ENCODE measurements at regions not wholly inside any gene's neighbourhood (a gene's known extent, or its start where the extent isn't known, plus 50 kb on each side); places are given as distances from the start of the nearest gene placed in this dataset.
"Not testable (repeated sequence)": the region's sequence is repeated elsewhere in the genome, so short reads cannot be mapped to it uniquely, and the experiment has no call there.

GRCh38 chr20:47843886-47844567 is 58.7 kb upstream of the SULF2 start:
- no peak overlapping the region for H3K4me3 Mint-ChIP-seq (ENCODE audit: unreplicated experiment)
- H3K27ac Mint-ChIP-seq (ENCODE audit: unreplicated experiment) = no peak overlapping the region
- H3K4me1 ChIP-seq = peaks cover 3% of the 10 kb centered on the region; the same call in 1 of the 2 replicates
- no peak overlapping the region for H3K4me3 ChIP-seq (ENCODE audit: low read depth, low read length)
- DNase-seq = peak; percentile 61 to 80
- H3K4me1 Mint-ChIP-seq (ENCODE audit: low read depth, unreplicated experiment) = peaks cover 7% of the 10 kb centered on the region
- no peaks in the 10 kb centered on the region; the same call in 1 of the 2 replicates for H3K27me3 ChIP-seq (replicated peaks; ENCODE audit: control insufficient read depth, insufficient read depth, low read length)
- H3K9me3 Mint-ChIP-seq (ENCODE audit: unreplicated experiment) = no peaks in the 10 kb centered on the region
- peaks cover 10% of the 10 kb centered on the region for H3K27me3 Mint-ChIP-seq (ENCODE audit: insufficient read depth, unreplicated experiment)
- no peaks in the 10 kb centered on the region for H3K36me3 Mint-ChIP-seq (ENCODE audit: insufficient read depth, unreplicated experiment)
- intact Hi-C loops (cut with micrococcal nuclease; ENCODE audit: unreplicated experiment) = loop anchor here (5.0 kb wide), 1 partner anchor 53 kb away; no protein-coding TSS in a partner anchor
- no peaks in the 10 kb centered on the region; the same call in 1 of the 2 replicates for H3K36me3 ChIP-seq (ENCODE audit: control insufficient read depth, insufficient read depth, low read length)
- ChIA-PET POLR2A (no interaction called here), CTCF (interaction anchor here (0.7 kb wide), 1 partner anchor 672 kb away, joined by 3 read pairs; no protein-coding TSS in a partner anchor)
- H3K9me3 ChIP-seq = no peaks in the 10 kb centered on the region
- no TSS peak for BruUV-seq (replicated peaks)
- TF ChIP-seq, protein P1, sequence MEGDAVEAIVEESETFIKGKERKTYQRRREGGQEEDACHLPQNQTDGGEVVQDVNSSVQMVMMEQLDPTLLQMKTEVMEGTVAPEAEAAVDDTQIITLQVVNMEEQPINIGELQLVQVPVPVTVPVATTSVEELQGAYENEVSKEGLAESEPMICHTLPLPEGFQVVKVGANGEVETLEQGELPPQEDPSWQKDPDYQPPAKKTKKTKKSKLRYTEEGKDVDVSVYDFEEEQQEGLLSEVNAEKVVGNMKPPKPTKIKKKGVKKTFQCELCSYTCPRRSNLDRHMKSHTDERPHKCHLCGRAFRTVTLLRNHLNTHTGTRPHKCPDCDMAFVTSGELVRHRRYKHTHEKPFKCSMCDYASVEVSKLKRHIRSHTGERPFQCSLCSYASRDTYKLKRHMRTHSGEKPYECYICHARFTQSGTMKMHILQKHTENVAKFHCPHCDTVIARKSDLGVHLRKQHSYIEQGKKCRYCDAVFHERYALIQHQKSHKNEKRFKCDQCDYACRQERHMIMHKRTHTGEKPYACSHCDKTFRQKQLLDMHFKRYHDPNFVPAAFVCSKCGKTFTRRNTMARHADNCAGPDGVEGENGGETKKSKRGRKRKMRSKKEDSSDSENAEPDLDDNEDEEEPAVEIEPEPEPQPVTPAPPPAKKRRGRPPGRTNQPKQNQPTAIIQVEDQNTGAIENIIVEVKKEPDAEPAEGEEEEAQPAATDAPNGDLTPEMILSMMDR (IDR thresholded peaks at IDR 0.05; ENCODE audit: insufficient read depth in 1 of 2, low read depth in 1 of 2, low read length in 1 of 2, severe bottlenecking in 1 of 2, unreplicated experiment in 1 of 2) = no peak

DNA sequence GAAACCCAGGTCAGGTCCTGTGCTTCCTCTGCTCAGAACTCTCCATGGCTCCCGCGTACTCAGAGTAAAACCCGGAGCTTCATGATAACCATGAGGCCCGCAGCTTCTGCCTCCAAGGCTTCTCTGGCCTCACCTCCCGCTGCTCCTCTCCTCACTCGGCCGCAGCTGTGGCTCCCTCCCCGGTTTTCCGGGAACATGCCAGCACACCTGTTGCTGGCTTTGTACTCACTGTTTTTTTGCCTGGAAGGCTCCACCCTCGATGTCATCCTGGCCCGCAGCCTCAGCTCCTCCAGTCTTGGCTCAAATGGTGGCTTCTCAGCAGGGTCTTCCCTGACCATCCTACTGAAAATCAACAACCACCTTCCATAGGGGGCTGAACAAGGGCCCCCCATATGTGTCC is 57.7 kb upstream of the SULF2 start:
- CTCF ChIA-PET = interaction anchor here (0.7 kb wide), 1 partner anchor 673 kb away, joined by 3 read pairs; no protein-coding TSS in a partner anchor
- POLR2A ChIA-PET; BruUV-seq (replicated peaks); H3K9me3 Mint-ChIP-seq (ENCODE audit: unreplicated experiment); H3K36me3 ChIP-seq (ENCODE audit: control insufficient read depth, insufficient read depth, low read length); DNase-seq; H3K4me3 ChIP-seq (ENCODE audit: low read depth, low read length); H3K36me3 Mint-ChIP-seq (ENCODE audit: insufficient read depth, unreplicated experiment); H3K27ac Mint-ChIP-seq (ENCODE audit: unreplicated experiment); H3K4me1 Mint-ChIP-seq (ENCODE audit: low read depth, unreplicated experiment); H3K27me3 ChIP-seq (replicated peaks; ENCODE audit: control insufficient read depth, insufficient read depth, low read length); H3K4me1 ChIP-seq; H3K4me3 Mint-ChIP-seq (ENCODE audit: unreplicated experiment); H3K9me3 ChIP-seq: not testable (repeated sequence)
- peaks cover 10% of the 10 kb centered on the region for H3K27me3 Mint-ChIP-seq (ENCODE audit: insufficient read depth, unreplicated experiment)
- intact Hi-C loops (cut with micrococcal nuclease; ENCODE audit: unreplicated experiment) = loop anchor here (5.0 kb wide), 1 partner anchor 54 kb away; no protein-coding TSS in a partner anchor

GRCh38 chr20:47842004-47842403 is 56.7 kb upstream of the SULF2 start:
- H3K9me3 ChIP-seq; H3K36me3 ChIP-seq (ENCODE audit: control insufficient read depth, insufficient read depth, low read length); POLR2A ChIA-PET; BruUV-seq (replicated peaks); H3K9me3 Mint-ChIP-seq (ENCODE audit: unreplicated experiment); CTCF ChIA-PET; H3K4me1 ChIP-seq; H3K4me3 ChIP-seq (ENCODE audit: low read depth, low read length); H3K4me1 Mint-ChIP-seq (ENCODE audit: low read depth, unreplicated experiment); H3K4me3 Mint-ChIP-seq (ENCODE audit: unreplicated experiment); DNase-seq; H3K36me3 Mint-ChIP-seq (ENCODE audit: insufficient read depth, unreplicated experiment); H3K27me3 ChIP-seq (replicated peaks; ENCODE audit: control insufficient read depth, insufficient read depth, low read length); H3K27ac Mint-ChIP-seq (ENCODE audit: unreplicated experiment): not testable (repeated sequence)
- intact Hi-C loops (cut with micrococcal nuclease; ENCODE audit: unreplicated experiment) = loop anchor here (5.0 kb wide), 1 partner anchor 55 kb away; no protein-coding TSS in a partner anchor
- peaks cover 10% of the 10 kb centered on the region for H3K27me3 Mint-ChIP-seq (ENCODE audit: insufficient read depth, unreplicated experiment)

GRCh38 chr20:47836256-47836817 is 51.1 kb upstream of the SULF2 start:
- intact Hi-C loops (cut with micrococcal nuclease; ENCODE audit: unreplicated experiment); H3K27me3 Mint-ChIP-seq (ENCODE audit: insufficient read depth, unreplicated experiment): not testable (repeated sequence)

More at GRCh38 chr20:47836256-47836817, 51.1 kb upstream of the SULF2 start:
- H3K9me3 ChIP-seq; H3K4me3 Mint-ChIP-seq (ENCODE audit: unreplicated experiment); H3K36me3 ChIP-seq (ENCODE audit: control insufficient read depth, insufficient read depth, low read length); H3K9me3 Mint-ChIP-seq (ENCODE audit: unreplicated experiment); H3K27me3 ChIP-seq (replicated peaks; ENCODE audit: control insufficient read depth, insufficient read depth, low read length); BruUV-seq (replicated peaks); H3K4me1 ChIP-seq; H3K27ac Mint-ChIP-seq (ENCODE audit: unreplicated experiment); POLR2A ChIA-PET; DNase-seq; H3K4me1 Mint-ChIP-seq (ENCODE audit: low read depth, unreplicated experiment); H3K36me3 Mint-ChIP-seq (ENCODE audit: insufficient read depth, unreplicated experiment); H3K4me3 ChIP-seq (ENCODE audit: low read depth, low read length): not testable (repeated sequence)
- CTCF ChIA-PET = interaction anchor here (0.7 kb wide), 1 partner anchor 218 kb away, joined by 3 read pairs; no protein-coding TSS in a partner anchor

Data from Caco-2 (cell line).